ENCODE measurements at regions not wholly inside any gene's neighbourhood (a gene's known extent, or its start where the extent isn't known, plus 50 kb on each side); places are given as distances from the start of the nearest gene placed in this dataset.

- DNase-seq (ENCODE audit: extremely low spot score): no peak
- CTCF ChIA-PET: interaction anchor here (0.6 to 1.5 kb wide), 2 partner anchors 66 to 543 kb away, joined by 3 to 4 read pairs; no protein-coding TSS in a partner anchor
- TF ChIP-seq BHLHE40 (IDR thresholded peaks at IDR 0.05; ENCODE audit: borderline replicate concordance): no peak
- no peak for TF ChIP-seq L3MBTL2 (conservative IDR thresholded peaks at IDR 0.05)
- TF ChIP-seq LEF1 (IDR thresholded peaks at IDR 0.05; ENCODE audit: borderline replicate concordance): no peak
- TF ChIP-seq ELF4 (IDR thresholded peaks at IDR 0.05): no peak
- no peak for TF ChIP-seq TARDBP (IDR thresholded peaks at IDR 0.05)
- no peak for TF ChIP-seq PKNOX1 (IDR thresholded peaks at IDR 0.05)
- TF ChIP-seq SP1 (IDR thresholded peaks at IDR 0.05): no peak
- no peak for TF ChIP-seq CTBP1 (IDR thresholded peaks at IDR 0.05; ENCODE audit: borderline replicate concordance)
- no peak for TF ChIP-seq ARNT (IDR thresholded peaks at IDR 0.05)
- TF ChIP-seq FOXM1 (IDR thresholded peaks at IDR 0.05; ENCODE audit: borderline replicate concordance): no peak
- TF ChIP-seq HDGF (IDR thresholded peaks at IDR 0.05; ENCODE audit: borderline replicate concordance): no peak
- no peak for TF ChIP-seq FOXK2 (IDR thresholded peaks at IDR 0.05)
- TF ChIP-seq SUZ12 (IDR thresholded peaks at IDR 0.05): no peak
- no peak for TF ChIP-seq NFRKB (IDR thresholded peaks at IDR 0.05)
- no peak for TF ChIP-seq ZNF384 (IDR thresholded peaks at IDR 0.05)
- TF ChIP-seq FOXA1 (IDR thresholded peaks at IDR 0.05): no peak
- POLR2A ChIA-PET: interaction anchor here (1.0 kb wide), 1 partner anchor 546 kb away, joined by 3 read pairs; the partner anchor contains the start of gene ICE1
Observed at GRCh38 chr5:4875942-4876341, 264.2 kb upstream of the ADAMTS16 start.

GRCh38 chr5:4876804-4877203, 263.3 kb upstream of the ADAMTS16 start:
- POLR2A ChIA-PET: no interaction called here
- DNase-seq (ENCODE audit: extremely low spot score): no peak

GRCh38 chr5:4877579-4877978, 262.6 kb upstream of the ADAMTS16 start:
- ChIA-PET POLR2A (no interaction called here), CTCF (no interaction called here)
- TF ChIP-seq CTBP1 (IDR thresholded peaks at IDR 0.05; ENCODE audit: borderline replicate concordance): no peak
- no peak for TF ChIP-seq FOXA1 (IDR thresholded peaks at IDR 0.05)
- no peak for TF ChIP-seq SP1 (IDR thresholded peaks at IDR 0.05)
- TF ChIP-seq ZNF384 (IDR thresholded peaks at IDR 0.05): no peak
- TF ChIP-seq ELF4 (IDR thresholded peaks at IDR 0.05): no peak
- no peak for TF ChIP-seq FOXM1 (IDR thresholded peaks at IDR 0.05; ENCODE audit: borderline replicate concordance)
- TF ChIP-seq HDGF (IDR thresholded peaks at IDR 0.05; ENCODE audit: borderline replicate concordance): no peak
- TF ChIP-seq NFRKB (IDR thresholded peaks at IDR 0.05): no peak
- no peak for TF ChIP-seq FOXK2 (IDR thresholded peaks at IDR 0.05)
- no peak for TF ChIP-seq TARDBP (IDR thresholded peaks at IDR 0.05)
- no peak for TF ChIP-seq SUZ12 (IDR thresholded peaks at IDR 0.05)
- TF ChIP-seq PKNOX1 (IDR thresholded peaks at IDR 0.05): no peak
- TF ChIP-seq LEF1 (IDR thresholded peaks at IDR 0.05; ENCODE audit: borderline replicate concordance): no peak
- no peak for TF ChIP-seq ARNT (IDR thresholded peaks at IDR 0.05)
- TF ChIP-seq BHLHE40 (IDR thresholded peaks at IDR 0.05; ENCODE audit: borderline replicate concordance): no peak
- TF ChIP-seq L3MBTL2 (conservative IDR thresholded peaks at IDR 0.05): no peak
- no peak for DNase-seq (ENCODE audit: extremely low spot score)

More at GRCh38 chr5:4876804-4877203, 263.3 kb upstream of the ADAMTS16 start:
- CTCF ChIA-PET: interaction anchor here (0.6 to 1.5 kb wide), 2 partner anchors 65 to 542 kb away, joined by 3 to 4 read pairs; no protein-coding TSS in a partner anchor
- no peak for TF ChIP-seq ZNF384 (IDR thresholded peaks at IDR 0.05)
- TF ChIP-seq NFRKB (IDR thresholded peaks at IDR 0.05): no peak
- TF ChIP-seq ARNT (IDR thresholded peaks at IDR 0.05): no peak
- TF ChIP-seq FOXK2 (IDR thresholded peaks at IDR 0.05): no peak
- no peak for TF ChIP-seq L3MBTL2 (conservative IDR thresholded peaks at IDR 0.05)
- TF ChIP-seq CTBP1 (IDR thresholded peaks at IDR 0.05; ENCODE audit: borderline replicate concordance): no peak
- no peak for TF ChIP-seq BHLHE40 (IDR thresholded peaks at IDR 0.05; ENCODE audit: borderline replicate concordance)
- TF ChIP-seq FOXM1 (IDR thresholded peaks at IDR 0.05; ENCODE audit: borderline replicate concordance): no peak
- no peak for TF ChIP-seq TARDBP (IDR thresholded peaks at IDR 0.05)
- no peak for TF ChIP-seq LEF1 (IDR thresholded peaks at IDR 0.05; ENCODE audit: borderline replicate concordance)
- no peak for TF ChIP-seq SUZ12 (IDR thresholded peaks at IDR 0.05)
- TF ChIP-seq ELF4 (IDR thresholded peaks at IDR 0.05): no peak
- no peak for TF ChIP-seq SP1 (IDR thresholded peaks at IDR 0.05)
- TF ChIP-seq HDGF (IDR thresholded peaks at IDR 0.05; ENCODE audit: borderline replicate concordance): no peak
- no peak for TF ChIP-seq PKNOX1 (IDR thresholded peaks at IDR 0.05)
- TF ChIP-seq FOXA1 (IDR thresholded peaks at IDR 0.05): no peak

GRCh38 chr5:4879075-4879474, 261.1 kb upstream of the ADAMTS16 start:
- ChIA-PET CTCF (interaction anchor here (0.5 to 1.5 kb wide), 5 partner anchors 18 to 612 kb away, joined by 3 to 6 read pairs (median 4); no protein-coding TSS in a partner anchor), POLR2A (interaction anchor here (1.4 kb wide), 1 partner anchor 543 kb away, joined by 5 read pairs; the partner anchor contains the start of gene ICE1)
- no peak for DNase-seq (ENCODE audit: extremely low spot score)
- no peak for TF ChIP-seq ZNF384 (IDR thresholded peaks at IDR 0.05)

- POLR2A ChIA-PET: interaction anchor here (1.4 kb wide), 1 partner anchor 542 kb away, joined by 5 read pairs; the partner anchor contains the start of gene ICE1
- DNase-seq (ENCODE audit: extremely low spot score): peak; percentile 68
Observed at GRCh38 chr5:4879693-4880303, 260.3 kb upstream of the ADAMTS16 start.

More at GRCh38 chr5:4879693-4880303, 260.3 kb upstream of the ADAMTS16 start:
- CTCF ChIA-PET: interaction anchor here (0.5 to 1.5 kb wide), 7 partner anchors 17 to 611 kb away, joined by 3 to 6 read pairs (median 4); no protein-coding TSS in a partner anchor
- no peak for TF ChIP-seq HDGF (IDR thresholded peaks at IDR 0.05; ENCODE audit: borderline replicate concordance)
- TF ChIP-seq NFRKB (IDR thresholded peaks at IDR 0.05): no peak
- no peak for TF ChIP-seq ELF4 (IDR thresholded peaks at IDR 0.05)
- TF ChIP-seq FOXA1 (IDR thresholded peaks at IDR 0.05): no peak
- no peak for TF ChIP-seq TARDBP (IDR thresholded peaks at IDR 0.05)
- no peak for TF ChIP-seq ZNF384 (IDR thresholded peaks at IDR 0.05)
- TF ChIP-seq SUZ12 (IDR thresholded peaks at IDR 0.05): no peak
- no peak for TF ChIP-seq ARNT (IDR thresholded peaks at IDR 0.05)
- TF ChIP-seq BHLHE40 (IDR thresholded peaks at IDR 0.05; ENCODE audit: borderline replicate concordance): no peak
- no peak for TF ChIP-seq SP1 (IDR thresholded peaks at IDR 0.05)
- no peak for TF ChIP-seq FOXK2 (IDR thresholded peaks at IDR 0.05)
- TF ChIP-seq L3MBTL2 (conservative IDR thresholded peaks at IDR 0.05): no peak
- TF ChIP-seq CTBP1 (IDR thresholded peaks at IDR 0.05; ENCODE audit: borderline replicate concordance): no peak
- TF ChIP-seq PKNOX1 (IDR thresholded peaks at IDR 0.05): no peak
- TF ChIP-seq LEF1 (IDR thresholded peaks at IDR 0.05; ENCODE audit: borderline replicate concordance): no peak

All from HEK293T (cell line).